HCT116 (cell line): ENCODE measurements at regions not wholly inside any gene's neighbourhood (a gene's known extent, or its start where the extent isn't known, plus 50 kb on each side); places are given as distances from the start of the nearest gene placed in this dataset.

ENCODE experiments used
- ATAC-seq: fragments of 200-7000 bp; cut with Tn5 transposase; 2 replicates; pipeline ENCODE4 v1.9.1; 2020; ENCODE audit warnings: mild to moderate bottlenecking, moderate library complexity
- BruUV-seq: library from RNA; stranded (reverse); fragments of 400-500 nt; replicated peaks from 2 replicates; lab custom pipeline; 2021; lab: Mats Ljungman, UMichigan
- CTCF ChIA-PET: fragments of 300-600 bp; sonication (Branson Sonifier 250); formaldehyde crosslinking; loops from one replicate; lab custom pipeline; 2021; ENCODE audit warnings: antibody characterized with exemption; lab: Charles Lee
- POLR2A ChIA-PET: fragments of 300-600, 350-600 bp; sonication (Branson Sonifier 250); formaldehyde crosslinking; loops from one replicate; lab custom pipeline; 2021; ENCODE audit warnings: antibody characterized with exemption; lab: Charles Lee
- RAD21 ChIA-PET, 2 experiments: fragments of 300-600 bp; sonication (Branson Sonifier 250); formaldehyde crosslinking; loops; one replicate each; lab custom pipeline; 2023; ENCODE audit warnings: low total read pairs in 2 of 2; ENCODE audit not compliant: uncharacterized antibody in 2 of 2, unreplicated experiment in 2 of 2, low non-redundant PET in 1 of 2; lab: Charles Lee
- DNase-seq: peaks from one replicate; pipeline ENCODE4 v3.0.0-alpha.2; 2010; ENCODE audit warnings: low read depth, low spot score
- H2AFZ ChIP-seq: fragments of 200-600 bp; shearing (Covaris generic), sonication (generic); 2 replicates; pipeline ENCODE4 v1.6.1; 2017; ENCODE audit warnings: low read depth, mixed run types, mixed read lengths, antibody characterized with exemption, low read length; ENCODE audit not compliant: poor library complexity, severe bottlenecking
- H3K27ac ChIP-seq: 2 replicates; pipeline ENCODE4 v1.5.1; 2012; ENCODE audit warnings: low read depth, low read length
- H3K27me3 ChIP-seq: fragments of 200-600 bp; sonication (generic); 2 replicates; pipeline ENCODE4 v1.6.1; 2016; ENCODE audit warnings: mixed run types, low read length, mixed read lengths; ENCODE audit not compliant: insufficient read depth
- H3K36me3 ChIP-seq, 2 experiments: fragments of 200-500 bp in 1 of 2; fragments of 200-600 bp in 1 of 2; sonication (Bioruptor generic) in 1 of 2; sonication (generic) in 1 of 2; 2 replicates each; pipeline versions ENCODE4 v1.5.1 to v1.6.1; 2014 to 2016; ENCODE audit warnings: low read length in 2 of 2, inconsistent platforms in 1 of 2, mixed read lengths in 1 of 2, mixed run types in 1 of 2; ENCODE audit not compliant: insufficient read depth in 2 of 2, control insufficient read depth in 1 of 2
- H3K4me1 ChIP-seq, 2 experiments: fragments of 200-600 bp in 1 of 2; sonication (generic) in 1 of 2; 2 replicates each; pipeline versions ENCODE4 v1.5.1 to v1.6.1; 2012 to 2017; ENCODE audit warnings: low read length in 2 of 2, inconsistent platforms in 1 of 2, mild to moderate bottlenecking in 1 of 2, mixed read lengths in 1 of 2, mixed run types in 1 of 2, moderate library complexity in 1 of 2; ENCODE audit not compliant: insufficient read depth in 2 of 2, control insufficient read depth in 1 of 2
- H3K4me2 ChIP-seq: fragments of 200-600 bp; sonication (generic); 2 replicates; pipeline ENCODE4 v1.6.1; 2017; ENCODE audit warnings: mixed run types, low read length, mixed read lengths
- H3K4me3 ChIP-seq, 2 experiments: fragments of 200-600 bp in 1 of 2; sonication (generic) in 1 of 2; replicated peaks in 1 of 2; 2 replicates each; pipeline ENCODE4 v1.5.1; 2011 to 2016; ENCODE audit warnings: low read length in 2 of 2, control low read depth in 1 of 2, low read depth in 1 of 2, mild to moderate bottlenecking in 1 of 2, mixed read lengths in 1 of 2, mixed run types in 1 of 2
- H3K79me2 ChIP-seq: fragments of 200-600 bp; sonication (generic); 2 replicates; pipeline ENCODE4 v1.6.1; 2017; ENCODE audit warnings: mild to moderate bottlenecking, mixed run types, low read length, moderate library complexity, mixed read lengths; ENCODE audit not compliant: insufficient read depth
- H3K9ac ChIP-seq: fragments of 200-600 bp; sonication (generic); 2 replicates; pipeline ENCODE4 v1.6.1; 2016; ENCODE audit warnings: low read length, mixed read lengths
- H3K9me2 ChIP-seq: fragments of 200-600 bp; sonication (generic), shearing (Covaris generic); 2 replicates; pipeline ENCODE4 v1.6.1; 2017; ENCODE audit warnings: mixed run types, mild to moderate bottlenecking, moderate library complexity; ENCODE audit not compliant: insufficient read depth
- H3K9me3 ChIP-seq, 2 experiments: fragments of 200-500 bp in 1 of 2; fragments of 200-600 bp in 1 of 2; sonication (Bioruptor generic) in 1 of 2; sonication (generic) in 1 of 2; 2 replicates each; pipeline ENCODE4 v1.6.1; 2014 to 2017; ENCODE audit warnings: low read length in 2 of 2, mixed read lengths in 2 of 2, inconsistent platforms in 1 of 2, low read depth in 1 of 2, mild to moderate bottlenecking in 1 of 2, mixed run types in 1 of 2, moderate library complexity in 1 of 2; ENCODE audit not compliant: control insufficient read depth in 1 of 2, insufficient read depth in 1 of 2
- H4K20me1 ChIP-seq: fragments of 200-600 bp; sonication (generic), shearing (Covaris generic); 2 replicates; pipeline ENCODE4 v1.6.1; 2017; ENCODE audit warnings: mixed run types, mild to moderate bottlenecking, moderate library complexity; ENCODE audit not compliant: insufficient read depth
- CBX3 ChIP-seq: IDR thresholded peaks from 2 replicates; pipeline ENCODE4 v1.6.1; 2012; ENCODE audit warnings: low read depth
- CEBPB ChIP-seq: IDR thresholded peaks from 2 replicates; pipeline ENCODE4 v1.6.1; 2012; ENCODE audit warnings: low read depth
- CTCF ChIP-seq, 3 experiments: fragments of 200-600 bp in 1 of 3; sonication (generic) in 1 of 3; IDR thresholded peaks in 2 of 3; conservative IDR thresholded peaks in 1 of 3; 2 replicates each; pipeline ENCODE4 v1.5.1; 2012 to 2017; ENCODE audit warnings: low read depth in 2 of 3, low read length in 2 of 3, antibody characterized with exemption in 1 of 3, borderline replicate concordance in 1 of 3, control low read depth in 1 of 3, mild to moderate bottlenecking in 1 of 3, mixed read lengths in 1 of 3, mixed run types in 1 of 3, moderate library complexity in 1 of 3; ENCODE audit not compliant: insufficient read depth in 1 of 3
- EGR1 ChIP-seq: IDR thresholded peaks from 2 replicates; pipeline ENCODE4 v1.6.1; 2012; ENCODE audit warnings: low read depth
- ELF1 ChIP-seq: IDR thresholded peaks from 2 replicates; pipeline ENCODE4 v1.6.1; 2012; ENCODE audit warnings: low read depth, borderline replicate concordance
- EZH2 ChIP-seq: fragments of 200-600 bp; sonication (generic); IDR thresholded peaks from 2 replicates; pipeline ENCODE4 v1.6.1; 2017; ENCODE audit warnings: antibody characterized with exemption, mixed run types
- JUND ChIP-seq: IDR thresholded peaks from 2 replicates; pipeline ENCODE4 v1.6.1; 2012
- POLR2A ChIP-seq: IDR thresholded peaks from 2 replicates; pipeline ENCODE4 v1.7.0; 2011; ENCODE audit warnings: borderline replicate concordance; ENCODE audit not compliant: insufficient read depth, insufficient read length; ENCODE audit errors: extremely low read depth
- POLR2AphosphoS5 ChIP-seq: IDR thresholded peaks from 2 replicates; pipeline ENCODE4 v1.6.1; 2011; ENCODE audit warnings: mild to moderate bottlenecking, low read depth, low read length, moderate library complexity
- RAD21 ChIP-seq: IDR thresholded peaks from 2 replicates; pipeline ENCODE4 v1.6.1; 2012; ENCODE audit warnings: low read depth, mild to moderate bottlenecking
- SIN3A ChIP-seq: IDR thresholded peaks from 2 replicates; pipeline ENCODE4 v1.6.1; 2012; ENCODE audit warnings: low read depth
- SRF ChIP-seq: IDR thresholded peaks from 2 replicates; pipeline ENCODE4 v1.6.1; 2012; ENCODE audit warnings: low read depth
- YY1 ChIP-seq: IDR thresholded peaks from 2 replicates; pipeline ENCODE4 v1.6.1; 2011; ENCODE audit warnings: low read length, low read depth, moderate library complexity, mild to moderate bottlenecking; ENCODE audit not compliant: insufficient replicate concordance; ENCODE audit errors: extremely low read depth
- ZNF274 ChIP-seq: fragments of 200-500 bp; sonication (Bioruptor generic); IDR thresholded peaks from 2 replicates; pipeline ENCODE4 v1.6.1; 2014; ENCODE audit warnings: mild to moderate bottlenecking, low read depth, low read length, inconsistent platforms
- intact Hi-C: fragments of 100-400 bp; cut with micrococcal nuclease; formaldehyde crosslinking; loops from 2 replicates; pipeline ENCODE4 v1.10.0; 2022
- TF ChIP-seq, protein P1 (sequence below): IDR thresholded peaks from 2 replicates; pipeline ENCODE4 v1.6.1; 2012

- RAD21 ChIA-PET, result no interaction called here
- no peaks in the 10 kb centered on the region for H3K36me3 ChIP-seq
- peaks cover 0 to 18% of the 10 kb centered on the region in 2 experiments; a peak in 1 of 4 replicates for H3K9me3 ChIP-seq
- CTCF ChIA-PET, result no interaction called here
- H3K79me2 ChIP-seq, result no peaks in the 10 kb centered on the region
- TF ChIP-seq YY1 (no peak), RAD21 (no peak), ZNF274 (no peak), EGR1 (no peak), CEBPB (no peak), ELF1 (no peak), SIN3A (no peak), JUND (no peak), CBX3 (no peak), SRF (no peak), POLR2AphosphoS5 (no peak), EZH2 (no peak), POLR2A (no peak), CTCF (IDR thresholded peaks at IDR 0.05 in 2 of 3, conservative IDR thresholded peaks at IDR 0.05 in 1 of 3; ENCODE audit: borderline replicate concordance in 1 of 3, insufficient read depth in 1 of 3, low read depth in 2 of 3, low read length in 2 of 3) (no peak)
- TF ChIP-seq, protein P1, sequence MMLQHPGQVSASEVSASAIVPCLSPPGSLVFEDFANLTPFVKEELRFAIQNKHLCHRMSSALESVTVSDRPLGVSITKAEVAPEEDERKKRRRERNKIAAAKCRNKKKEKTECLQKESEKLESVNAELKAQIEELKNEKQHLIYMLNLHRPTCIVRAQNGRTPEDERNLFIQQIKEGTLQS, result no peak
- H4K20me1 ChIP-seq, result no peaks in the 10 kb centered on the region
- no peaks in the 10 kb centered on the region for H3K4me1 ChIP-seq
- intact Hi-C loops, result no loop called here
- H3K27me3 ChIP-seq, result no peaks in the 10 kb centered on the region
- H3K4me3 ChIP-seq, result no peak overlapping the region
- no TSS peak for BruUV-seq
- DNase-seq (no peak), ATAC-seq (no peak)
- POLR2A ChIA-PET, result no interaction called here
- H3K9ac ChIP-seq, result no peak overlapping the region
- no peaks in the 10 kb centered on the region for H3K9me2 ChIP-seq
- H2AFZ ChIP-seq, result no peak overlapping the region
- H3K27ac ChIP-seq, result no peak overlapping the region
- no peak overlapping the region for H3K4me2 ChIP-seq
Observed at GRCh38 chr20:60306551-60306950, 348.3 kb downstream of the CDH26 start.
